ENCODE measurements at regions not wholly inside any gene's neighbourhood (a gene's known extent, or its start where the extent isn't known, plus 50 kb on each side); places are given as distances from the start of the nearest gene placed in this dataset.

DNA sequence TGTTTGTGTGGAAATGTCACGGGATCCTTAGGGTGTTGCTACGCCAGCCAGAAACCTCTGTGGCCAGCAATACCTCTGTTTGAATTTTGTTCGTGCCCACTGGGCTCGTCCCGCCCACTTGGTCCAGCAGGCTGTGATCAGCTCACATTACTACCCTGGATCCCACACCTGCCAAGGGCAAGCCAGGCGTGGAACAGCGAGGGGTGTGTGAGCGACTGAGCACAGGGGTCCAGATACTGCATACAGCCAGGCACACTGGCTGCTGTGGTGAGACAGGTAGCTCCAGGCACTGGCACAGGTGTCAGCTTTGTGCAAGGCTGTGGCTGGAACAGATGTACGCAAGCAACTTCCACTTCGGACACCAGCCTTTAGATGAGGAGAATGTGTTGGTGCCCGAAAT lies 718.9 kb downstream of the EPHA7 start:
- no peak overlapping the region for H3K27ac Mint-ChIP-seq

DNA sequence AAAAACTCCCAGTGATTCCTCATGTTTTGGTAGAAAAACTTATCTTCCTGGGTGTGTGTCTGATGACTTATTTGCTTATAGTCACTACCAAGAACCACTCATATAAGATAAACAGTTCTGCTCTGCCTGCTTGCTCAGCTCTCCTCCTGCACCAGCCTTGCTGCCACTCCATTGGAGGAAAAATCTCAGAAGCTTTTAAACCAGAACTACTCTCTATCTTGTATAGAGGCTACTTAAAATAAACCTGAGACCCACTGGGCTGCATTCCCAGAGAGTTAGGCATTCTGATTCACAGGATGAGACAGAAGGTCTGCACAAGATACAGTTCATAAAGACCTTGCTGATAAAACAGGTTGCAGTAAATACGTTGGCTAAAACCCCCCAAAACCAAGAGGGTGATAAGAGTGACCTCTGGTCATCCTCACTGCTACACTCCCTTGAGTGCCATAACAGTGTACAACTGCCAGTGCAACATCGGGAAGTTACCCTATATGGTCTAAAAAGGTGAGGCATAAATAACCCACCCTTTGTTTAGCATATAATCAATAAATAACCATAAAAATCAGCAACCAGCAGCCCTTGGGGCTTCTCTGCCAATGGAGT lies 728.3 kb downstream of the EPHA7 start:
- Mint-ChIP-seq H3K27me3 (ENCODE audit: low read depth) (no peaks in the 10 kb centered on the region), H3K4me3 (no peak overlapping the region), H3K36me3 (ENCODE audit: low read depth) (no peaks in the 10 kb centered on the region), H3K4me1 (peaks cover 5% of the 10 kb centered on the region), H3K27ac (no peak overlapping the region), H3K9me3 (no peaks in the 10 kb centered on the region)
- TF ChIP-seq, protein P1, sequence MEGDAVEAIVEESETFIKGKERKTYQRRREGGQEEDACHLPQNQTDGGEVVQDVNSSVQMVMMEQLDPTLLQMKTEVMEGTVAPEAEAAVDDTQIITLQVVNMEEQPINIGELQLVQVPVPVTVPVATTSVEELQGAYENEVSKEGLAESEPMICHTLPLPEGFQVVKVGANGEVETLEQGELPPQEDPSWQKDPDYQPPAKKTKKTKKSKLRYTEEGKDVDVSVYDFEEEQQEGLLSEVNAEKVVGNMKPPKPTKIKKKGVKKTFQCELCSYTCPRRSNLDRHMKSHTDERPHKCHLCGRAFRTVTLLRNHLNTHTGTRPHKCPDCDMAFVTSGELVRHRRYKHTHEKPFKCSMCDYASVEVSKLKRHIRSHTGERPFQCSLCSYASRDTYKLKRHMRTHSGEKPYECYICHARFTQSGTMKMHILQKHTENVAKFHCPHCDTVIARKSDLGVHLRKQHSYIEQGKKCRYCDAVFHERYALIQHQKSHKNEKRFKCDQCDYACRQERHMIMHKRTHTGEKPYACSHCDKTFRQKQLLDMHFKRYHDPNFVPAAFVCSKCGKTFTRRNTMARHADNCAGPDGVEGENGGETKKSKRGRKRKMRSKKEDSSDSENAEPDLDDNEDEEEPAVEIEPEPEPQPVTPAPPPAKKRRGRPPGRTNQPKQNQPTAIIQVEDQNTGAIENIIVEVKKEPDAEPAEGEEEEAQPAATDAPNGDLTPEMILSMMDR (IDR thresholded peaks at IDR 0.05; ENCODE audit: unreplicated experiment in 3 of 3), result no peak

More for the DNA sequence above, 718.9 kb downstream of the EPHA7 start:
- Mint-ChIP-seq H3K36me3 (ENCODE audit: low read depth) (no peaks in the 10 kb centered on the region), H3K4me3 (no peak overlapping the region), H3K4me1 (no peaks in the 10 kb centered on the region), H3K27me3 (ENCODE audit: low read depth) (no peaks in the 10 kb centered on the region), H3K9me3 (no peaks in the 10 kb centered on the region)
- TF ChIP-seq, protein P1 (IDR thresholded peaks at IDR 0.05; ENCODE audit: unreplicated experiment in 3 of 3), result no peak

DNA sequence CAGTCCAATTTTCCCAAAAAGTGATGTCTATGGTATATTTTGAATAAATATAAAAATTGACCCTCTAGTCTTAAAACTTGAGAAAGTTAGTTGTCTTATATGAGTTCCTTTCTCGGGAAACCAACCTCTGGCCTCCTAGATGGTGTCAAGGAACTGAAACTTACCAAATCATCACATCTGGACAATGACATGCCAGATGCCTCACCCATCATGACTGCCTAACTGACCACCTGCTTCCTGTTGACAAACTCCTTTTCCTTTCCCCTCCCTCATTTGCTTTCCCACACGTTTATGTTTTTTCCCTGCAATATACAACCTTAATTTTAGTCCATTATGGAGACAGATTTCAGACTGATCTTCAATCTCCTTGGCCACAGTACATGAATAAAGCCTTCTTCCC lies 731.0 kb downstream of the EPHA7 start:
- TF ChIP-seq, protein P1 (IDR thresholded peaks at IDR 0.05; ENCODE audit: unreplicated experiment in 3 of 3), result no peak
- Mint-ChIP-seq H3K27me3 (ENCODE audit: low read depth) (no peaks in the 10 kb centered on the region), H3K9me3 (no peaks in the 10 kb centered on the region), H3K4me1 (peaks cover 22% of the 10 kb centered on the region), H3K4me3 (no peak overlapping the region), H3K27ac (no peak overlapping the region), H3K36me3 (ENCODE audit: low read depth) (no peaks in the 10 kb centered on the region)

DNA sequence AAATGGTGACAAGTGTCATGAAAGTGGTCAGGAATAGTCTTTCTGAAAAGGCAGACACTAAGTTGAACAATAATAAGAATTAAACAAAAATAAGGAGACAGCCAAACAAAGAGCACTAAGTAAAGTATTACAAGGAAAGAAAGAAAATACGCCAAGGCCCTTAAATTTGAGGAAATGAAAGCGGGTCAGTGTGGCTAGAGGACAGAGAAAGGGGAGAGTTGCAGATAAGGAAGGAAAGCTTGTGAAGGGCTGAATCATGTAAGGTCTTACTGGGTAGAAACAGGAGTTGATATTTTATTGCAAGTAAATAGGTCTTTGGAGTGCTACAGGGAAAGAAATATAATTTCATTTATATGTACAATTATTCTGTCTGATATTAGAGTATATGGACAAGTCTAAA lies 732.1 kb downstream of the EPHA7 start:
- Mint-ChIP-seq H3K4me1 (peaks cover 29% of the 10 kb centered on the region), H3K27ac (no peak overlapping the region), H3K4me3 (no peak overlapping the region), H3K36me3 (ENCODE audit: low read depth) (no peaks in the 10 kb centered on the region), H3K9me3 (no peaks in the 10 kb centered on the region), H3K27me3 (ENCODE audit: low read depth) (no peaks in the 10 kb centered on the region)
- TF ChIP-seq, protein P1 (IDR thresholded peaks at IDR 0.05; ENCODE audit: unreplicated experiment in 3 of 3), result no peak

DNA sequence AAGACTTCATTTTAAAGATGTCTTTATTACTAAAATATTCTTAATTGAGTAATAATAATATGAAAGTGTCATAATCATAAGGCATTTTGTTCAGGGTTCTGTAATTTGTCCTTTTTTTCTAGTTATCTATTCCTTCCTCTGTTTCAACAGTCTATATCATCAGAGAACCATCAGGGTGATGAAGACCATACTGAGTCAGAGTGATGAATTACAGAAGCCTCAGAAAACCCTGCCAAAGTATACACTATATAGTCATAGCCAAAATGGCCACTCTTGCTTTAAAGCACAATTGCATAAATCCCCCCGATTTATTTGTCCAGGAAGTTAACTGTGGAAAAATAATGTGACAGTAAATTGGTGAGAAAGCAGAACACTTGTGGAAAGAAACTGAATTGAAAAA lies 735.0 kb downstream of the EPHA7 start:
- no peak overlapping the region for H3K4me3 Mint-ChIP-seq
- peak overlapping the region; percentile 44 to 69 (median 45) for H3K27ac Mint-ChIP-seq
- TF ChIP-seq, protein P1 (IDR thresholded peaks at IDR 0.05; ENCODE audit: unreplicated experiment in 3 of 3), result no peak
- no peaks in the 10 kb centered on the region for H3K36me3 Mint-ChIP-seq (ENCODE audit: low read depth)
- no peaks in the 10 kb centered on the region for H3K9me3 Mint-ChIP-seq
- no peaks in the 10 kb centered on the region for H3K27me3 Mint-ChIP-seq (ENCODE audit: low read depth)
- H3K4me1 Mint-ChIP-seq, result peaks cover 29% of the 10 kb centered on the region

DNA sequence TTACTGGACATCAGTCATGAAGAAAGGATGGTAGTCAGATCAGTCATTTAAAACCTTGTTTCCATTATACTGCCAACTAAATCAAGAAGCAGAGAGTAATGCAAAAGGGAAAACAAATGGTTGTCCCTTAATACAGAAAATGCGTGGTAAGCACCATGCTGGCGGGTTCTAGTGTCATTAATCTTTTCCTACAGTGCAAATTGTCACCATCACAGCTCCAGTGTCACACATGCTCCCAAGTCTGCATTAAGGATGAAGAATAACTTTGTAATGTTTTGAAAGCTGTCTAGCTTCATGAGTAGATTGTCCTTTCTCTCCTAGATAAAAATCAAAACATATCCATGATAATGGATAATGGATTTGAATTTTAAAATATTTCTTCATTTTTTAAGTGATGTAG lies 735.6 kb downstream of the EPHA7 start:
- Mint-ChIP-seq H3K9me3 (no peaks in the 10 kb centered on the region), H3K4me1 (peaks cover 29% of the 10 kb centered on the region), H3K27ac (peak overlapping the region in 2 of 3 experiments; percentile 62 to 69), H3K27me3 (ENCODE audit: low read depth) (no peaks in the 10 kb centered on the region), H3K4me3 (no peak overlapping the region), H3K36me3 (ENCODE audit: low read depth) (no peaks in the 10 kb centered on the region)
- TF ChIP-seq, protein P1 (IDR thresholded peaks at IDR 0.05; ENCODE audit: unreplicated experiment in 3 of 3), result no peak

Data from nephron (organoid).